HL-60 (cell line): ENCODE measurements at regions not wholly inside any gene's neighbourhood (a gene's known extent, or its start where the extent isn't known, plus 50 kb on each side); places are given as distances from the start of the nearest gene placed in this dataset.

Source experiments
- DNase-seq, 2 experiments: peaks; one replicate each; pipeline ENCODE4 v3.0.0-alpha.2; 2010 to 2020; ENCODE audit warnings: low read depth in 1 of 2, low spot score in 1 of 2
- H3K27ac ChIP-seq: fragments of 250-450 bp; sonication (Bioruptor Pico); replicated peaks from 2 replicates; pipeline ENCODE4 v1.5.1; 2020; ENCODE audit warnings: mild to moderate bottlenecking, moderate library complexity
- H3K27me3 ChIP-seq: fragments of 250-450 bp; sonication (Bioruptor Pico); 2 replicates; pipeline ENCODE4 v1.5.1; 2021; ENCODE audit warnings: mild to moderate bottlenecking, moderate library complexity; ENCODE audit not compliant: insufficient read depth, poor library complexity, severe bottlenecking
- H3K4me3 ChIP-seq: replicated peaks from 2 replicates; pipeline ENCODE4 v1.5.1; 2011; ENCODE audit warnings: mild to moderate bottlenecking, control low read depth, low read length; ENCODE audit not compliant: insufficient read depth
- CTCF ChIP-seq: IDR thresholded peaks from one replicate; pipeline ENCODE4 v1.5.1; 2011; ENCODE audit warnings: low read length, control low read depth, inconsistent platforms; ENCODE audit not compliant: insufficient read depth
- GABPA ChIP-seq: IDR thresholded peaks from 2 replicates; pipeline ENCODE4 v1.6.1; 2012; ENCODE audit warnings: low read depth
- POLR2AphosphoS5 ChIP-seq: IDR thresholded peaks from 2 replicates; pipeline ENCODE4 v1.6.1; 2012; ENCODE audit warnings: low read depth
- REST ChIP-seq: IDR thresholded peaks from 2 replicates; pipeline ENCODE4 v1.6.1; 2012; ENCODE audit warnings: low read depth; ENCODE audit not compliant: insufficient replicate concordance
- SPI1 ChIP-seq: IDR thresholded peaks from 2 replicates; pipeline ENCODE4 v1.6.1; 2012; ENCODE audit warnings: low read depth, mild to moderate bottlenecking, borderline replicate concordance

GRCh38 chr1:228988664-228989063 is 253.4 kb downstream of the RHOU start:
- TF ChIP-seq POLR2AphosphoS5: no peak
- TF ChIP-seq REST: no peak
- TF ChIP-seq CTCF: no peak
- TF ChIP-seq SPI1: no peak
- no peak for TF ChIP-seq GABPA
- no peaks in the 10 kb centered on the region for H3K27me3 ChIP-seq
- no peak overlapping the region for H3K4me3 ChIP-seq
- DNase-seq: no peak
- H3K27ac ChIP-seq: no peak overlapping the region

- TF ChIP-seq GABPA: no peak
- no peak for TF ChIP-seq CTCF
- no peak for TF ChIP-seq SPI1
- TF ChIP-seq POLR2AphosphoS5: no peak
- no peak for TF ChIP-seq REST
- no peaks in the 10 kb centered on the region for H3K27me3 ChIP-seq
- no peak for DNase-seq
- no peak overlapping the region; the same call in 1 of the 2 replicates for H3K27ac ChIP-seq
- H3K4me3 ChIP-seq: no peak overlapping the region
These were observed 253.9 kb downstream of the RHOU start for GRCh38 chr1:228989176-228989575.

- H3K27ac ChIP-seq: peak overlapping the region; percentile 88
- H3K4me3 ChIP-seq: no peak overlapping the region
- DNase-seq: no peak
- no peak for TF ChIP-seq REST
- no peak for TF ChIP-seq CTCF
- TF ChIP-seq GABPA: no peak
- no peak for TF ChIP-seq POLR2AphosphoS5
- TF ChIP-seq SPI1: no peak
- no peaks in the 10 kb centered on the region for H3K27me3 ChIP-seq
These were observed 254.4 kb downstream of the RHOU start for GRCh38 chr1:228989676-228989991.
